HPDE6-E6E7 (cell line): ENCODE measurements at regions not wholly inside any gene's neighbourhood (a gene's known extent, or its start where the extent isn't known, plus 50 kb on each side); places are given as distances from the start of the nearest gene placed in this dataset.
"Not testable (repeated sequence)": the region's sequence is repeated elsewhere in the genome, so short reads cannot be mapped to it uniquely, and the experiment has no call there.

Experiments
- DNase-seq: peaks from one replicate; pipeline ENCODE4 v3.0.0; 2011; ENCODE audit warnings: missing footprints; ENCODE audit errors: extremely low spot score

DNA sequence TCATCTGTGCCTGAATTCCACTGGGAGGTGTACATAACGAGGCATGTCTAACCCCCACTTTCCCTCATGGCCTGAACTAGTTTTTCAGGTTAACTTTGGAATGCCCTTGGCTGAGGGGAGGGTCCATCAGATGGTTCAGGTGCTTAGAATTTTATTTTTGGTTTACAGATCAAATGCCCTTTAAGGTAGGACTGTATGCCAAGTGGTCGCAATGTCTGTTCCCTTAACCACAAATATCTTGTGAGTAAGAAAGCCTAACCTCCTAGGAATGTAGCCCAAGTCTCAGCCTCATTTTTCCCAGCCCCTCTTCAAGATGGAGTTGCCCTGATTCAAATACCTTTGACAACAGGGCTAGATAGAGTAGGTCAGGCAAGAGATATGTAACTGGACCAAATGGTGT lies 78.4 kb downstream of the RNASET2 start:
- DNase-seq, result no peak

DNA sequence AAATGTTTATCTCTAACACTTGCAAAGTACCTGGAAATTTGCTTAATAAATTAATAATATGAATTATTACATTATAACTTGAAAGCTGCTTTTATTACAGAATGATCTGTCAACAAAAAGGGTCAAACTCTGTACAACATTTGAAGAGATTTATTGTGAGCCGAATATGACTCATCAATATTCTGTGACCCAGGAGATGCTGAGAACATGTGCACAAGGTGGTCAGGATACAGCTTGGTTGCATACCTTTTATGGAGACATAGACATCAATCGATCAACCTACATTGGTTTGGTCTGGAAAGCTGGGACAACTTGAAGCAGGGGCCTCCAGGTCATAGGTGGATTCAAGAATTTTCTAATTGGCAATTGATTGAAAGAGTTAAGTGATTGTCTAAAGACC lies 79.0 kb downstream of the RNASET2 start:
- DNase-seq, result no peak

GRCh38 chr6:166872531-166873009 lies 83.8 kb downstream of the RNASET2 start:
- no peak for DNase-seq

DNA sequence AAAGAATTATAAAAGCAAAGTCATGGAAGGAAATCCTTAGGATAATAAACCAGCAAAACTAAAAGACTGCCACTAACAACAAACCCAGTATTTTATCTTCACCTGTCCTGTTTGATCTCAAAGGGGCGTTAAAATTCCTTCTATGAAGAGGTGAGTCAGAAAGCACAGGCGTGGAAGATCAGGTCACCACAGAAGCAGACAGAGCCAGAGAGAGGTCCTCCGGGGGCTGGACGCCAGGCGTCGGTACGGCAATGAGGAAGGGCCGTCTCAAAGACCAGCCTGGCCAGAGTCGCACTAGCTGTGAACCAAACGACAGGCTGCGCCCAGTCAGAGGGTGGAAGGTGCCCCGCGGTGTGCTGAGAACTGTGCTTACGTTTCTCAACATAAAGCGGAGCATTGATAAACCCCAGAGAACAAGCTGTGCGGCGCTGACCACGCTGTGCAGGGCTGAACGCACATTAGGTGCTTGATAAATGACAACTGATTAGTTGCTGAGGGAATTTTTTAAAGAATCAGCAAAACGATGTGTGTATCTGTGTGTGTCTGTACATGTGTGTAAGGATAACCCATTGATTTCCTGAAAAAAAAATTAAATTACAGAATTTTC lies 85.6 kb downstream of the RNASET2 start:
- no peak for DNase-seq

- DNase-seq, result no peak
These were observed 89.3 kb downstream of the RNASET2 start for GRCh38 chr6:166866839-166867637.

GRCh38 chr6:166864333-166864732 lies 92.0 kb downstream of the RNASET2 start:
- DNase-seq, result no peak

- no peak for DNase-seq
These were observed 93.3 kb downstream of the RNASET2 start for GRCh38 chr6:166862978-166863530.

DNA sequence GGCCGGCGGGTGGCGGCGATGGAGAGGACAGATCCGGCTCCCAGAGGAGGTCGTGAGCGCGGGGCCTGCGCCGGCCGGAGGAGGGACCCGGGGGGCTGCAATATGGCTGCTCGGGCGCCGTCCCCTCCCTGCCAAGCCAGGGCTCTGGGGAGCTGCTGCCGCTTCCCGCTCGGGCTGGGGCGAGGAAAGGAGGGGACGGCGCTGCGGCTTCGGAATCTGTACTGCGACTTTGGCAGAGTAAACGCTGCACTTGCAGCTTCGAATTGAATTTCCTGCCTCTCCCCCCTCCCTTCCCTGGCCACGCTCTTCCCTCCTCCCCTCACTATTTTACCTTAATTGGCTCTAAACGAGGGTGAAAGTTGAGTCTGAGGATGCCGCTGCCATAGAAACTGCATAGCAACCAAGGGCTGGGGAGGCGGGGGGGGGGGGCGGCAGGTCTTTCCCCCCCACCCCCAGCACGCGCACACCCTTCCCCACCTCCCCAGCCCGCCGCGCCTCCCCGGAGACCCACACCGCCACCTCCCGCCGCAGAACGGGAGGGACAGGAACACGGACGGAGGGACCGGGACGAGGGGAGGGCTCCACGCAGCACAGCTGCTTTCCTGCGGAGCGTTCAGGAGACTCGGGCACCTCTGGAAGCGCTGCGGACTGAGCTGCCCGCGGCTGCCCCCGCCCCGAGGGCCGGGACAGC lies 93.9 kb downstream of the RNASET2 start:
- DNase-seq, result no peak

- DNase-seq, result no peak
These were observed 94.4 kb downstream of the RNASET2 start for GRCh38 chr6:166861961-166862286.

GRCh38 chr6:166861304-166861703 lies 95.0 kb downstream of the RNASET2 start:
- DNase-seq, result no peak

DNA sequence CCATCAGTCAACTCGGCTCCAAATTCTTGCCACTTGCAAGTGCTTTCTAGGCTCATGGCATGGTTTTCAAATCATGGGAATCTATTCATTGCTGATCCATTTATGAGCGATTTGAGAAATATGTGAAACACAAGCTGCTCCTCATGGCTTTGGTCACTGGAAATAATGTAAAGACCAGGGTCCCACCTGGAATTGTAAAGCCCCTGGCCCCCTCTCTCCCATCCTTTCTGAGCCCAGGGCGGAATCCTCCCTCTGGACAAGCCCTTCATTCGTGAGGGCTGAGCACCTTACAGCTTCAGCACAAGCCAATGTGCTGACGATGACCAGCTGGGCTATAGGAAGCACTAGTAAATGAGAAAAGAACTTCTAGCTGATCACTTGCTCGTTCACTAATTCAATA lies 96.0 kb downstream of the RNASET2 start:
- DNase-seq, result no peak

DNA sequence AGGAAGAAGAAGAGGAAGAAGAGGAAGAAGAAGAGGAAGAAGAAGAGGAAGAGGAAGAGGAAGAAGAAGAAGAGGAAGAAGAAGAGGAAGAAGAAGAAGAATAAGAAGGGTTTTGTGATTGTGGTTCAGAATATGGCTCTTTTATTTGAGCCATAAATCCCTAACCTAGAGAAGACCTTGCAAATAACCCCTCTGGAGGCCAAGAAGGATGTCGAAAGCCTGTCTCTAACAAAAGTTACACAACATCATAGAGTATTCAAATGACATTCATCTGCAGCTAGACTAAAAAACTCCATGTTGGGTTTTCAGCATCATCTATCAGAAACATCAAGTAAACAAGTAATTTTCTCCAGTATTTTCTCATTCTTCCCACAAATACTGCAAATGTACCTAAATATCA lies 100.9 kb downstream of the RNASET2 start:
- no peak for DNase-seq

DNA sequence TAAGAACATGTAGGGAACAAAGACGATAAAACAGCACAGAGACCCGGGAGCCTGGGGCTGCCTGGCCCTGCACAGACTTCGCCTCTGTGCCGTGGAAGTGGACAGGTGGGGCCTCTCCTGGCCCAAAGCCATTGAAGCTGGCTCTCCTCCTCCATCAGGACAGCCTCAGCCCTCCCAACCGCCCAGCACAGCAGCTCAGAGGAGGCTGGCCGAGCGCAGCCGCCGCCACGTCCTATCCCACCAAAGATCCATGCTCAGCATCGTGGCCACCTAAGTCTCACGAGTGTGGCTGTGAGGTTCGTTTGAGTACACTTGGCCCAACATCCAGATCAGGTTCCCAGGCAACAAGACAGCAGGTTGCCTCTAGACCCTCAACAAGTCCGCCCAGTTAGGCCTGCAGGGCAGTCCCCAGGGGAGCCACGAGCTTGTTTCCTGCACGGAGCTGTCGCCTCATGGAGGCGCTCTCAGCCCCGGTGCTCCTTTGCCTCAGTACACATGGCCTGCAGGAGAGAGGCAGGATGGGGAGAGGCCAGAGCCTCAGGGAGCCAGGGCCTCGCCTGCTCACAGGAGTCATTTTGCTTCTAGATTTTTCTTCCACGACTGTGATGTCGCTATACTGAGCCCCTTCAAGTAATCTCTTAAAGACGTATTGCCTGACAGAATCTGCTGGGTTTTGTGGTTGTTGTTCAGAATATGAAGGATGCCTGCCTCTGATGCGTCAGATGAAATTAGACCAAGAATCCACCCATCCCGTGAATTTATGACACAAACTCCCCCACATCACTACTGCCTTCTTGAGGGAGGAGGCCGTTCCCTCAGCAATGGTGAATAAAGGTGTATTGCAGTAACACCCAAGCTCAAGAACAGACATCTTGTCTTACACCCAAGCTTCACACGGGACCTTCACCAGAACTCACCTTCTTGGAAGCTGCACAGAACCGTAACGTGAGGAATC lies 102.7 kb downstream of the RNASET2 start:
- DNase-seq, result no peak

DNA sequence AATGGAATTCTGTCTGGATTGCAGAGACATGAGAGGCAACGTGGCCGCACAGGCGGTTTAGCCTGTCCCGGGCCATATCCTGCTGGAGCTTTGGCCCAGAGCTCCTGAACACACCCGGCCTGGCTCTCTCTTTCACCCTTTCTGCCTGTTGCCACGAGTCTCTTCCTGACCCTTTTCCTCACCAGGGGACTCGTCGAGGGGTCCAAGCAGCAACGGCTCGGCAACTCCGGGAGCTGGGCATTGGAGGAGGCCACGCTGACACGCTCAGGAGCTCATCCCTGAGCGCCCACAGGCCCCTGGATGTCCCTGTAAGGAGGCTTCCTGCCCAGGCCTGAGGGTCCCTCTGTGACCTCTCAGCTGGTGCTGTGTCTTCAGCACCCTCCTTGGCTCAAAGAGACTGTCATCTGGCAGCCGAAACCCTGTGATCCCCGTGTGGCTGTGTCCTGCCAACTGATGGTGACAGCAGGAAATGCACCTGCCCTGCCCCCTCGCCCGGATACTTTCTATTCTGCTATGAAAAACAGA lies 103.8 kb downstream of the RNASET2 start:
- no peak for DNase-seq

DNA sequence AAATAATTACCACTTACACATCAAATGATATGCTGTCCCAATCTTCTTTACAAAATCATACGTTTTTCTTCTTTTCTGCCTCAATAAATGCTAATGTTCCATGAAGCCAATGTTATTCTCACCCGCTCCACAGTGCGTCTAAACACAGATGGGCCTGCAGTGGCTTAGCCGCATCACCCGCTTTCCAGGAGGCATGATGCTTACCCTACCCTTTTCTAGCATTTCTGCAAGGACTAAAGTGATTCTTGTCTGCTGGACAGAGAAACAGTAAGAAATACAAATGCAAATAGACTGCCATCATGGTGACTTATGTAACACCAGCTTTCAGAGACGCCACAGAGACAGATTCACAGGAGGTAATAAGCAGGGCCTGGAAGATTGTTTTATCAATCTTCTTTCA lies 104.4 kb downstream of the RNASET2 start:
- DNase-seq, result no peak

DNA sequence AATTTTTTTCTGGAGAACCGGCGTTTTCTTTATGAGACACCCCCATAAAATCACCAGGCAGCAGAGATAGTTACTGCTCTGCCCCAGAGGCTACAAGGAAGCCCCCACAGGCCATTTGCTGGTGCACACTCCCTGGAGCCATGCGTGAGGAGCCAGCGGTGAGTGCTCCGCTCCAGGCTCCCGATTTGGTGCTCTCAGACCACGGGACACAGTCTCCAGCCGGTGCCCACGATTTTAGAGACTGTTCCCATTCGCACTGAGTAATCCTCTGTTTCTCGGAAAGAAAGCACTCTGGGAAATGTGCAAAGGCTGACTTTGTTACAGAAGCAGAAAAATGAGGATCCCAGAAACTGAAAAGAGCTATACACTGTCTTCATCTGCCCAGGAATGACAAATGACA lies 104.9 kb downstream of the RNASET2 start:
- no peak for DNase-seq

- DNase-seq, result no peak
These were observed 105.7 kb downstream of the RNASET2 start for GRCh38 chr6:166850677-166851076.

GRCh38 chr6:166849749-166850183 lies 106.6 kb downstream of the RNASET2 start:
- DNase-seq, result no peak

- no peak for DNase-seq
These were observed 107.2 kb downstream of the RNASET2 start for GRCh38 chr6:166848979-166849748.

DNA sequence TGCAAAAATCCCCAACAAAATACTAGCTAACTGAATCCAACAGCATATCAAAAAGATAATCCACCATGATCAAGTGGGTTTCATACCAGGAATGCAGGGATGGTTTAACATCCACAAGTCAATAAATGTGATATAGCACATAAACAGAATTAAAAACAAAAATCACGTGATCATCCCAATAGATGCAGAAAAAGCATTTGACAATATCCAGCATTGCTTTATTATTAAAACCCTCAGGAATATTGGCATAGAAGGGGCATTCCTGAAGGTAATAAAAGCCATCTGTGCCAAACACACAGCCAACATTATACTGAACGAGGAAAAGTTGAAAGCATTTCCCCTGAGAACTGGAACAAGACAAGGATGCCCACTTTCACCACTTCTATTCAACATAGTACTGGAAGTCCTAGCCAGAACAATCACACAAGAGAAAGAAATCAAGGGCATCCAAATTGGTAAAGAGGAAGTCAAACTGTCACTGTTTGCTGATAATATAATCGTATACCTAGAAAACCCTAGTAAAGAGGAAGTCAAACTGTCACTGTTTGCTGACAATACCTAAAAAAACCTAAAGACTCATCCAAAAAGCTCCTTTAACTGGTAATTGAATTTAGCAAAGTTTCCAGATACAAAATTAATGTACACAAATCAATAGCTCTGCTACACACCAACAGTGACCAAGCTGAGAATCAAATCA lies 109.8 kb downstream of the RNASET2 start:
- not testable (repeated sequence) for DNase-seq
